HG02852 (cell line): ENCODE measurements at regions not wholly inside any gene's neighbourhood (a gene's known extent, or its start where the extent isn't known, plus 50 kb on each side); places are given as distances from the start of the nearest gene placed in this dataset.
A peak's percentile ranks its signal among the peaks of the same experiment; 100 is the strongest.
"Not testable (repeated sequence)": the region's sequence is repeated elsewhere in the genome, so short reads cannot be mapped to it uniquely, and the experiment has no call there.

ENCODE experiments used
- ATAC-seq: cut with Tn5 transposase; IDR thresholded peaks from one replicate; pipeline ENCODE4 v1.9.1; 2021; ENCODE audit warnings: mild to moderate bottlenecking, moderate library complexity; ENCODE audit not compliant: unreplicated experiment

- ATAC-seq = no peak
Measured at GRCh38 chr3:40695848-40696247, 171.1 kb downstream of the ZNF621 start.

GRCh38 chr3:40698611-40699010 lies 173.9 kb downstream of the ZNF621 start:
- not testable (repeated sequence) for ATAC-seq

- no peak for ATAC-seq
Measured at GRCh38 chr3:40701016-40701588, 176.3 kb downstream of the ZNF621 start.

GRCh38 chr3:40704224-40704623 lies 179.5 kb downstream of the ZNF621 start:
- ATAC-seq = no peak

- ATAC-seq = no peak
Measured at GRCh38 chr3:40705663-40706062, 180.9 kb downstream of the ZNF621 start.

GRCh38 chr3:40713306-40713705 lies 188.5 kb downstream of the ZNF621 start:
- no peak for ATAC-seq

GRCh38 chr3:40713795-40714194 lies 189.0 kb downstream of the ZNF621 start:
- ATAC-seq = no peak

- no peak for ATAC-seq
Measured at GRCh38 chr3:40714771-40715345, 190.1 kb downstream of the ZNF621 start.

- no peak for ATAC-seq
Measured at GRCh38 chr3:40715551-40715950, 190.8 kb downstream of the ZNF621 start.

GRCh38 chr3:40717471-40717870 lies 192.7 kb downstream of the ZNF621 start:
- ATAC-seq = no peak

GRCh38 chr3:40718209-40718608 lies 193.4 kb downstream of the ZNF621 start:
- ATAC-seq = peak; percentile 24

- ATAC-seq = peak; percentile 89
Measured at GRCh38 chr3:40718681-40719080, 193.9 kb downstream of the ZNF621 start.

- no peak for ATAC-seq
Measured at GRCh38 chr3:40719660-40720287, 195.0 kb downstream of the ZNF621 start.

- no peak for ATAC-seq
Measured at GRCh38 chr3:40720341-40720740, 195.6 kb downstream of the ZNF621 start.

GRCh38 chr3:40720863-40721262 lies 196.1 kb downstream of the ZNF621 start:
- ATAC-seq = no peak

- no peak for ATAC-seq
Measured at GRCh38 chr3:40723083-40723660, 198.4 kb downstream of the ZNF621 start.

GRCh38 chr3:40725031-40725430 lies 200.3 kb downstream of the ZNF621 start:
- no peak for ATAC-seq

GRCh38 chr3:40731445-40731844 lies 206.7 kb downstream of the ZNF621 start:
- no peak for ATAC-seq

GRCh38 chr3:40736943-40737342 lies 212.2 kb downstream of the ZNF621 start:
- ATAC-seq = no peak

- no peak for ATAC-seq
Measured at GRCh38 chr3:40737343-40737742, 212.6 kb downstream of the ZNF621 start.

GRCh38 chr3:40739971-40740370 lies 215.2 kb downstream of the ZNF621 start:
- ATAC-seq = no peak

- ATAC-seq = no peak
Measured at GRCh38 chr3:40741729-40742128, 217.0 kb downstream of the ZNF621 start.
